A549 (cell line): ENCODE measurements at regions not wholly inside any gene's neighbourhood (a gene's known extent, or its start where the extent isn't known, plus 50 kb on each side); places are given as distances from the start of the nearest gene placed in this dataset.

Source experiments
- small RNA-seq, 6 experiments: library from RNA; depleted of rRNA; stranded (forward); fragments of <200 nt; gene quantifications; one replicate each; pipeline ENCODE3, GENCODE V24; 2012

Small RNA genes lying in the stretch of these regions (small RNA-seq; reads per million reads assigned to genes)
- gene AL359999.1: 0 reads per million in 6 experiments
